ENCODE measurements at regions not wholly inside any gene's neighbourhood (a gene's known extent, or its start where the extent isn't known, plus 50 kb on each side); places are given as distances from the start of the nearest gene placed in this dataset.
"Not testable (repeated sequence)": the region's sequence is repeated elsewhere in the genome, so short reads cannot be mapped to it uniquely, and the experiment has no call there.

- no peak for FAIRE-seq
These were observed 245.5 kb upstream of the SLC7A11 start for GRCh38 chr4:138487670-138488069.

GRCh38 chr4:138487230-138487629, 245.1 kb upstream of the SLC7A11 start:
- no peak for FAIRE-seq

DNA sequence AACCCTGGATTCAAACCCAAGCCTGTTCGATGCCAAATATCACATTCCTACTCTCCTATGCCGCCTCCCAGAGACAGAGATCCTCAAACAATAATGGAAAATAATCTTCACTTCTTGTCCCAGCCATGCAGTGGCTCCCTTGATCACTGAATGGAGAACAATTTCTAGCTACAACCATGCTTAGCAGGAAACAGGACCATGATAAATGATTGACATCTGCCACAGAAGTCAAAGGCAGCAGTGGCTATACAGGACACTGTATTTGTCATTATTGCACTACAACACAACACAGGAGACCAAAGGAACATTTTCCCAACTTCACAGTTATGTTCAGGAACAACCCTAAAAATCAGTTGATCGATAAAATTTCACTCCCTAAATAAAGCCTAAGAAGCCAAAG, 243.3 kb upstream of the SLC7A11 start:
- FAIRE-seq = no peak

GRCh38 chr4:138475116-138475515, 233.0 kb upstream of the SLC7A11 start:
- FAIRE-seq = no peak

- FAIRE-seq = no peak
These were observed 231.2 kb upstream of the SLC7A11 start for GRCh38 chr4:138473339-138473738.

DNA sequence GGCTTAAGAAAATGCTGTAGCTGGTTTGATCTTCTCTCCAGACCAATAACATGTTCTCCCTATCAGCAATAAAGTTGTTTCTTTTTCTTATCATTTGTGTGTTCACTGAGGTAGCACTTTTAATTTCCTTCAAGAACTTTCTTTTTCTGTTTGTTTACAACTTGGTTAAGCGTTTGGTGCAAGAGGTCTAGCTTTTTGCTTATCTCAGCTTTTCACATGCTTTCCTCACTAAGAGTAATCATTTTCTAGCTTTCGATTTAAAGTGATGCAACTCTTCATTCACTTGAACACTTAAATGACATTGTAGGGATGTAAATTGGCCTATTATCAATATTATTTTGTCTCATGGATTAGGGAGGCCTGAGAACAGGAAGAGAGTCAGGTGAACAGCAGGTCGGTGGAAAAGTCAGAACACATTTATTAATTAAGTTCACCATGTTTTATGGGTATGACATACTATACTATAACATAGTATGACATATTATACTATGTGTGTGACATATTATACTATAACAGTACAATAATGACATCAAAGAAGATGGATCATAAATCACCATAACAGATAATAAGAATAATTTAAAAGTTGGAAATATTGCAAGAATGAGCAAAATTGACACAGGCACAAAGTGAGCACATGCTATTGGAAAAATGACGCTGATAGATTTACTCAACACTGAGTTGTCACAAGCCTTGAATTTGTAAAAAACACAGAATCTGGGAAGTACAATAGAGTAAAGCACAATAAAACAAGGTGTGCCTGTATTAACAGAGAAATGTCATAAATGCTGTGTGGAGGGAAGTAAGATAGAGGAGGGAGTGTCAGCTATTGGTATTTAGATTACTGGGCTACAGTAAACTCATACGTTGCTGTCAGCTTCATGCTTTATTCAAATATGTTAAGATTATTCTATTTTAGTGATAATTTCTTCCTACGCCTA, 218.6 kb upstream of the SLC7A11 start:
- no peak for FAIRE-seq

- FAIRE-seq = no peak
These were observed 216.6 kb upstream of the SLC7A11 start for GRCh38 chr4:138458751-138459150.

GRCh38 chr4:138456349-138456748, 214.2 kb upstream of the SLC7A11 start:
- not testable (repeated sequence) for FAIRE-seq

DNA sequence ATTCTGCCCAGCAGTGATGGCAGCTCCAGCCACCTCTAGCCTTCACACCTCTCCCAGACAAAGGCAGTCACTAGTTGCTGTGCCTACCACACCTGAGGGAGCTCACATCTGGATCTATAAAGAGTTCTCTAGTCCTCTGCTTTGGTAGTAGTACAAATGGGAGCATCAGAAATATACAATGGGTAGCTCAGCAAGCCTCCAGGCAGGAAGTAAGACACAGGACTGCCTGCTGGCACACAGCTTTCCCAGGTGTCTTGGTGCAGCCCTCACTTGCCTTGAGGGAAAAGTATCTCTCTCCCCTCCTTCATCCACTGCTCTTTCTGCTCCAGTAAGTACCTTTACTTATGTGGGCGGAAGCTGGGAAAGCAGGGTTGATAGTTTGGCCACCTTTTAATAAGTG, 212.9 kb upstream of the SLC7A11 start:
- no peak for FAIRE-seq

GRCh38 chr4:138452826-138453225, 210.7 kb upstream of the SLC7A11 start:
- FAIRE-seq = no peak

DNA sequence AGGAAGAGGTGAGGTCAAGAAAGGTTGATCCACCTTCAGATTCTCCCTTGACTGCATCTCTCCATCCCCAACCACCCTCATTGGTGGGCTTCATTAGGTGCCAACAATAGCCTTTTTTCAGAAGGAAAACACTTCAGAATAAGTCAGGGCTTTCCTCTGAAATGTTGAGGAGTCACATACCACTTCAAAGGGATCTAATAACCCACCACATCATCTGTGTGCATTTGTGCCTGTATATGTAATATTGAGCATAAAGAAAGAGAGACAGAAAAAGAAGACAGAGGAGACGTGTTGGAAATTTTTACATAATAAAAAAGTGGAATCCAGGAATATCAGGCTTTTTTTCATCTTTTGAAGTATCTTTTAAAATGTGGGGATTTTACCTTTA, 209.1 kb upstream of the SLC7A11 start:
- FAIRE-seq = no peak

DNA sequence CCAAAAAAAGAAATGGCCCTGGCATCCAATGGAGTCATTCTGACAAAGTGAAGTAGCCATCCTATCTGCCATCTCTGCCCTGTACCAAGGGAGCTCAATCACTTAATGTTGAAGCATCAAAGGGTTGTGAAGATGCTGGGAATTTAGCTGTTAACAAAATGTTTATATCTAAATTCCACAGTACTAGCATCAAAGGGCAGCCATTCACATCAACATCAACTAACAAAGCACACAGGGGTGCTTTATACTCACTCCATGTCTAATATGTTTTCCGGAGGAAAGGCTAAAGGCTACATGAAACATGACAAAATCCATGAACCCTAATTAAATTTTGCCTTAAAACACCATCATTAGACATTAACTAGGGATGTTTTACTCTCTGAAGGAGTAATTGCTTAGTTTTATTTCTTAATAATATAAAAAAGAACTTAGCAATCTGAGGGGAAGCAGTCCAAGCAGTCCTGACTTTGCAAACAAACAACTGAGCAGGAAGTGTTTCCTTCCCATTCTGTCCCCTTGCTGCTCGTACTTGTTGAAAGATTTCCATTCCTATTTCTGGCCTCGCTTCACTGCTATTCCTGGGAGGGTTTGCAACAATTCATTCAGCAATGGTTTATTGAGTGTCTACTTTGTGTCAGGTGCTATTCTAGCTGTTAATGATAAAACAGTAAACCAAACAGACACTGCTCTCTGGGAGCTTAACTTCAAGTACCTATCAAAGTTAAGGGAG, 208.6 kb upstream of the SLC7A11 start:
- FAIRE-seq = peak; percentile 85

DNA sequence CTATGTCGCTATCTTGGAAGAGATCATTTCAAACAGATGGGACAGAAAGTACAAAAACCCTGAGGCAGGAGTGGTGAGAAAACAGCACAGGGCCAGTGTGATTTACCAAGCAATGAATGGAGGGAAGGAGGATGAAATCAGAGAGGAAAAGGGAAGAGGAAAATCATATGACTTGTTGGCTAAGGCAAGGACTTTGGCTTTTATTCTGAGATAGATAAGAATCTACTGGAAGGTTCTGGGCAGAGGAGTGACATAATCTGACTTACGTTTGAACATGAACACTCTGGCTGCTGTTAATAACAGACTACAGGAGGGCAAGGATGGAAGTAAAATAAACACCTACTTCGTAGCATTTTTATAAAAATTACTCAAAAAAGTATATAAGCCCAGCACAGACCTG, 207.8 kb upstream of the SLC7A11 start:
- FAIRE-seq = no peak

DNA sequence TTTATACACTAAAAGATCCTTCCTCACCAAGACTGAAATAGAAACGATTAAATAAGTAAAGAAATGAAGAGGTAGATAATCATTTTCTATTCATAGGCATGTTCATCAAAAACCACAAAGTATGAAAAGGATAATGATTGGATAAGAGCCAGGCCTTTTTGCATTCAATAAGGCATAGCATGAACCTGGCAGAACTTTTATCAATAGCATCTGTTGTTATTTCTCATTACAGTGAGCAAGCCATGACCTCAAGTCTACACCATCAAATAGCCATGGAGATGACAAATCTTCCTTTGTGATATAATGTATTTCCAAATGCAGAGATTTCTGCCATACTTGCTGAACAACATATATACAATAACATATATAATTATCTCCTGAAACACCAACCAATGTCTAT, 206.0 kb upstream of the SLC7A11 start:
- FAIRE-seq = peak; percentile 12

DNA sequence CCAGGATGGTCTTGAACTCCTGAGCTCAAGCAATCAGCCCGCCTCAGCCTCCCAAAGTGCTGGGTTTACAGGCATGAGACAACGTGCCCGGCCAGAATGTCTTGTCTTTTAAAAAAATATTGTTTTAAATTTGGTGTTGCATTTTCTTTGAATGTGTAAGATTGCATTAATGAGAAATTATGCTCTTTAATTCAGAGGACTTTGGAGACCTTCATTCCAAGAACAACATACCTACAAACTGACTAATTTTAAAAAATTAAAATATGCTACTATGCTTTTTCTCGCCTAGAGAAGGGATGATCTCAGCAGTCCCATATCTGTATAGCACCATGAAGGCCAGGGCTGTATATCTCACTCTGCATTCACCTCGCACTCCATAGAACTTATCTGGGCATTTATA, 204.3 kb upstream of the SLC7A11 start:
- no peak for FAIRE-seq

DNA sequence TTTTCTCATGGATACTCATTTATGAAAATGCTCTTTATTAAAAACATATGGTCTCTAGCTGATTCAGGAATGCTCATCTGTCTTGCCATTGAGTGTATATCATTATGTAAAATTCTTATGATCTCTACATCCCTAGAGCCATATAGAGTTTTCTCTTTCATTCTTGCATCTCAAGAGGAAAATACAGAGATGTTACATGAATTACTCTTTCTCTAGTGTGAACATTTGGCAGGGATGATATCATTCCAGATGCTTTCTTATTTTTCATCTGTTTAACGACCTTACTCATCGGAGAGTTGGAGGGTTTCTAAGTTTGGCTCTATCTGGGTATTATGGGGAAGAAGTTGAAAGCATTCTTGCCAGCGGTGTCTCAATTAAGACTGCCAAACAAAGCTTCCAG, 202.9 kb upstream of the SLC7A11 start:
- peak; percentile 72 for FAIRE-seq

DNA sequence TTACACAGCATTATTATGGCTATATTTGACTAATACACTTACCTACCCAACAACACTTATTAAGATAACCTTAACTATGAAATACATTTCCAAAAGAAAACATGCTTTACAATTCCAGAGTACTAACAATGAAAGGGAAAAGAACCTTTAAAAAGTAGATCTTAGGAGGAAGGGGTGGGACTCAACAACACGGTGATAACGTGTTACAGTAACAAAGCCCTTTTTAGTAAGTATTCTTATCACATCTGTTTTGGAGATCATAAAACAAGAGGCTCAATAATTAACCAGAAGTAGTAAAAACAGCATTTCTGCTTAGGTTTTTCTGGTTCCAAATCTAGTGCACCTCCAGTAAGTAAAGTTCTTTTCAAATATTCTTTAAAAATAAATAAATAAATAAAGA, 202.1 kb upstream of the SLC7A11 start:
- no peak for FAIRE-seq

GRCh38 chr4:138439143-138439581, 197.0 kb upstream of the SLC7A11 start:
- no peak for FAIRE-seq

GRCh38 chr4:138438608-138439007, 196.5 kb upstream of the SLC7A11 start:
- no peak for FAIRE-seq

GRCh38 chr4:138437263-138437851, 195.2 kb upstream of the SLC7A11 start:
- no peak for FAIRE-seq

- FAIRE-seq = not testable (repeated sequence)
These were observed 193.6 kb upstream of the SLC7A11 start for GRCh38 chr4:138435733-138436132.

- not testable (repeated sequence) for FAIRE-seq
These were observed 192.9 kb upstream of the SLC7A11 start for GRCh38 chr4:138435046-138435445.

- FAIRE-seq = no peak
These were observed 186.5 kb upstream of the SLC7A11 start for GRCh38 chr4:138428611-138429010.

DNA sequence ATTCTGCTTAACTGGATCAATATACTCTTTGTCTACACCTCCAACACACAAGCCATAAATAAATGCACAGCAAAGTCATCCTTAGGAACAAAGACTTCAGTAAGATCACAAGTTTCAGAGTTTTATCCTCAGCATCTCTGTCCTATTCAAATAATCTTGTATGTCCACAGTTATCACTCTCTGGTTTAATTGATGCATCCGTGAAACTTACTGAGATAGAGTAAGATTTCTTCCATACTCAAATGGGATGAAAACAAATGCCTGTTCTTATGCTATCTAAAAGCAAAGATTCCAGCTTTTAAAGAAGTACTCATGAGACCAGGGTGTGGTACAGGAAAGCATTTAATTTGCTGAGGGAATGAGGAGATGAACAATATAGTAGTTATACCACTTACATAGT, 184.6 kb upstream of the SLC7A11 start:
- FAIRE-seq = no peak

Measured in endometrium (tissue), 2 donors.